ENCODE measurements at regions not wholly inside any gene's neighbourhood (a gene's known extent, or its start where the extent isn't known, plus 50 kb on each side); places are given as distances from the start of the nearest gene placed in this dataset.

- no peak for DNase-seq
- H3K36me3 ChIP-seq = no peaks in the 10 kb centered on the region
- H3K4me3 ChIP-seq (replicated peaks in 1 of 3) = no peak overlapping the region
- intact Hi-C loops (cut with DNase I) = no loop called here
- TF ChIP-seq, protein P1, sequence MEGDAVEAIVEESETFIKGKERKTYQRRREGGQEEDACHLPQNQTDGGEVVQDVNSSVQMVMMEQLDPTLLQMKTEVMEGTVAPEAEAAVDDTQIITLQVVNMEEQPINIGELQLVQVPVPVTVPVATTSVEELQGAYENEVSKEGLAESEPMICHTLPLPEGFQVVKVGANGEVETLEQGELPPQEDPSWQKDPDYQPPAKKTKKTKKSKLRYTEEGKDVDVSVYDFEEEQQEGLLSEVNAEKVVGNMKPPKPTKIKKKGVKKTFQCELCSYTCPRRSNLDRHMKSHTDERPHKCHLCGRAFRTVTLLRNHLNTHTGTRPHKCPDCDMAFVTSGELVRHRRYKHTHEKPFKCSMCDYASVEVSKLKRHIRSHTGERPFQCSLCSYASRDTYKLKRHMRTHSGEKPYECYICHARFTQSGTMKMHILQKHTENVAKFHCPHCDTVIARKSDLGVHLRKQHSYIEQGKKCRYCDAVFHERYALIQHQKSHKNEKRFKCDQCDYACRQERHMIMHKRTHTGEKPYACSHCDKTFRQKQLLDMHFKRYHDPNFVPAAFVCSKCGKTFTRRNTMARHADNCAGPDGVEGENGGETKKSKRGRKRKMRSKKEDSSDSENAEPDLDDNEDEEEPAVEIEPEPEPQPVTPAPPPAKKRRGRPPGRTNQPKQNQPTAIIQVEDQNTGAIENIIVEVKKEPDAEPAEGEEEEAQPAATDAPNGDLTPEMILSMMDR (IDR thresholded peaks at IDR 0.05) = no peak
- TF ChIP-seq POLR2A (IDR thresholded peaks at IDR 0.05) = no peak
- H3K4me1 ChIP-seq = no peaks in the 10 kb centered on the region
- no peak overlapping the region for H3K27ac ChIP-seq
- no peaks in the 10 kb centered on the region for H3K9me3 ChIP-seq
- WGBS, 2 donors = 87 to 88% methylated on average over 5 of the region's 5 CpGs
- no peaks in the 10 kb centered on the region for H3K27me3 ChIP-seq
These were observed 1501.8 kb upstream of the FLRT2 start for GRCh38 chr14:84028080-84028604.

- no peak overlapping the region for H3K27ac ChIP-seq
- H3K9me3 ChIP-seq = no peaks in the 10 kb centered on the region
- H3K4me3 ChIP-seq (replicated peaks in 1 of 3) = no peak overlapping the region
- H3K4me1 ChIP-seq = no peaks in the 10 kb centered on the region
- no peaks in the 10 kb centered on the region for H3K27me3 ChIP-seq
- no peak for DNase-seq
- H3K36me3 ChIP-seq = no peaks in the 10 kb centered on the region
- TF ChIP-seq, protein P1 (IDR thresholded peaks at IDR 0.05) = no peak
- TF ChIP-seq POLR2A (IDR thresholded peaks at IDR 0.05) = no peak
- intact Hi-C loops (cut with DNase I) = no loop called here
These were observed 1500.7 kb upstream of the FLRT2 start for GRCh38 chr14:84029246-84029645.

DNA sequence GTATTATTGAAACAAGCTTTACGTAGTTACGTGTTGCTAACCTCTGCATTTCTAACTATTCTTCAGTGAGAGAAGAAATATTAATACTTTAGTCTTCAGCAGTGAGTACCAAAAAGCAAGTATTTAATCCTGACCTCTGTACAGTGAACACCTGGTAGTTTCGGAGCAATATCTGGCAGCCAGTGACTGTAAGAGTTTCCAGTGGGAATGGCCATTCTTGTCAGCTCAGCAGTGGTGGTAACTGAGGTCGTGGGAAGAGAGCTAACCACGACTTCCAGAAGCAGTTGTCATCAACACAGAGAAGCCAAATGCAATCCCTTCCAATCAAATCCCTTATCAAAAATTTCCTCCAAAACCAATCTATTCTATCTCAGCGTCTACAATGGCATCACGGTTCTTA, 1500.2 kb upstream of the FLRT2 start:
- Histone ChIP-seq H3K27ac (no peak overlapping the region), H3K4me1 (no peaks in the 10 kb centered on the region)
- intact Hi-C loops (cut with DNase I) = no loop called here

DNA sequence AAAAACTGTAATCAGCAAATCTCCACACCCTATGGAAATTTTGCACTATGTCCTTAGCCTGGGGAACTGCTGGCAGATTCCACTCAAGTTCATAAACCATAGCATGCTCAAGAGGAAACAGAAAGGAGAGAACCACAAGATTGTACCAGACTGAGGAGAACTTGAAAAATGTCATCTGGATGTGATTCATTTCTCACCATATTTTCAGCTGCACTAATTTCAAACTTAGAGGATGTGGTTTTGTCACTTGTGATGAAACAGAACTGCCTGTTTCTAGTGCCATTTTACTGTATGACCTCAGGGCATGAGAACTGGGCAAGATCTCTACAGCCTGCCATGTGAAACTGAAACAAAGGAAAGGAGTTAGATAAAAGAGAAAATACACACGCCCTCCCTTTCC, 1493.1 kb upstream of the FLRT2 start:
- peaks cover 0 to 2% of the 10 kb centered on the region in 2 donors for H3K4me1 ChIP-seq
- H3K9me3 ChIP-seq = no peaks in the 10 kb centered on the region
- intact Hi-C loops (cut with DNase I) = no loop called here
- no peaks in the 10 kb centered on the region for H3K36me3 ChIP-seq
- no peak for DNase-seq
- no peak overlapping the region for H3K27ac ChIP-seq
- no peak overlapping the region for H3K4me3 ChIP-seq (replicated peaks in 1 of 3)
- H3K27me3 ChIP-seq = no peaks in the 10 kb centered on the region
- 63 to 88% methylated on average over 1 of the region's 1 CpG for WGBS, 2 donors
- TF ChIP-seq, protein P1 (IDR thresholded peaks at IDR 0.05) = no peak
- no peak for TF ChIP-seq POLR2A (IDR thresholded peaks at IDR 0.05)

More for the DNA sequence above, 1500.2 kb upstream of the FLRT2 start:
- no peaks in the 10 kb centered on the region for H3K36me3 ChIP-seq
- 72 to 79% methylated on average over 7 of the region's 7 CpGs for WGBS, 2 donors
- H3K27me3 ChIP-seq = no peaks in the 10 kb centered on the region
- no peak for DNase-seq
- no peaks in the 10 kb centered on the region for H3K9me3 ChIP-seq
- H3K4me3 ChIP-seq (replicated peaks in 1 of 3) = no peak overlapping the region
- TF ChIP-seq POLR2A (IDR thresholded peaks at IDR 0.05) = no peak
- TF ChIP-seq, protein P1 (IDR thresholded peaks at IDR 0.05) = no peak

- H3K4me3 ChIP-seq (replicated peaks in 1 of 3) = no peak overlapping the region
- TF ChIP-seq, protein P1 (IDR thresholded peaks at IDR 0.05) = no peak
- no peak for TF ChIP-seq POLR2A (IDR thresholded peaks at IDR 0.05)
- H3K36me3 ChIP-seq = no peaks in the 10 kb centered on the region
- no peaks in the 10 kb centered on the region for H3K9me3 ChIP-seq
- intact Hi-C loops (cut with DNase I) = no loop called here
- no peak for DNase-seq
- H3K27me3 ChIP-seq = no peaks in the 10 kb centered on the region
- no peak overlapping the region for H3K27ac ChIP-seq
- H3K4me1 ChIP-seq = peaks cover 0 to 5% of the 10 kb centered on the region in 2 donors
- 80 to 99% methylated on average over 4 of the region's 4 CpGs for WGBS, 2 donors
These were observed 1492.4 kb upstream of the FLRT2 start for GRCh38 chr14:84037593-84037992.
